Prostate gland (tissue), 2 donors: ENCODE measurements at regions not wholly inside any gene's neighbourhood (a gene's known extent, or its start where the extent isn't known, plus 50 kb on each side); places are given as distances from the start of the nearest gene placed in this dataset.

Source experiments
- DNase-seq: peaks from one replicate; pipeline ENCODE4 v3.0.0-alpha.2; 2019; ENCODE audit warnings: low spot score
- H3K27ac ChIP-seq, 2 donors: fragments of 200-600 bp; sonication (generic); 2 replicates each; pipeline ENCODE4 v1.5.1; 2017 to 2019
- H3K27me3 ChIP-seq: fragments of 200-600 bp; sonication (generic); replicated peaks from 2 replicates; pipeline ENCODE4 v1.5.1; 2019; ENCODE audit not compliant: insufficient read depth
- H3K36me3 ChIP-seq, 2 donors: fragments of 200-600 bp; sonication (generic); 1 replicate in 1 of 2; 2 replicates in 1 of 2; pipeline versions ENCODE4 v1.5.1 to v1.8.1; 2017 to 2019
- H3K4me1 ChIP-seq: fragments of 200-600 bp; sonication (generic); replicated peaks from 2 replicates; pipeline ENCODE4 v1.5.1; 2019
- H3K4me3 ChIP-seq, 2 donors: fragments of 200-600 bp; sonication (generic); 2 replicates each; pipeline ENCODE4 v1.5.1; 2017 to 2019
- H3K9me3 ChIP-seq: fragments of 200-600 bp; sonication (generic); 2 replicates; pipeline ENCODE4 v1.5.1; 2017
- CTCF ChIP-seq, 4 experiments: fragments of 200-600 bp in 2 of 4; fragments of 450-650 bp in 2 of 4; sonication (generic) in 2 of 4; IDR thresholded peaks; 1 replicate in 3 of 4; 2 replicates in 1 of 4; pipeline ENCODE4 v1.5.1; 2016 to 2019; ENCODE audit warnings: antibody characterized with exemption in 4 of 4, mild to moderate bottlenecking in 2 of 4, moderate library complexity in 2 of 4
- POLR2A ChIP-seq: fragments of 450-650 bp; IDR thresholded peaks from one replicate; pipeline ENCODE4 v1.6.1; 2016; ENCODE audit warnings: antibody characterized with exemption, mild to moderate bottlenecking
- POLR2AphosphoS5 ChIP-seq: sonication (generic); formaldehyde crosslinking; IDR thresholded peaks from one replicate; pipeline ENCODE4 v1.6.1; 2017; ENCODE audit warnings: antibody characterized with exemption
- WGBS: methylation state at CpG from one replicate; pipeline ENCODE4 v1.1.5; 2018; 5-methylcytosine and 5-hydroxymethylcytosine counted together
- intact Hi-C: fragments of 100-400 bp; cut with DNase I; formaldehyde crosslinking; loops from one replicate; pipeline ENCODE4 v1.14.2; 2022

- WGBS: 90% methylated on average over 2 of the region's 2 CpGs
Observed at GRCh38 chr3:22276351-22276750, 525.3 kb upstream of the ZNF385D start.

GRCh38 chr3:22284559-22284958 lies 533.5 kb upstream of the ZNF385D start:
- no peak for DNase-seq
- no peak for TF ChIP-seq POLR2AphosphoS5
- TF ChIP-seq POLR2A: no peak
- TF ChIP-seq CTCF (IDR thresholded peaks at IDR 0.05): no peak
- Histone ChIP-seq H3K27me3 (no peaks in the 10 kb centered on the region), H3K4me3 (no peak overlapping the region), H3K9me3 (no peaks in the 10 kb centered on the region), H3K4me1 (no peaks in the 10 kb centered on the region), H3K27ac (no peak overlapping the region), H3K36me3 (no peaks in the 10 kb centered on the region)
- 88% methylated on average over 1 of the region's 1 CpG for WGBS
- intact Hi-C loops: no loop called here

More at GRCh38 chr3:22276351-22276750, 525.3 kb upstream of the ZNF385D start:
- TF ChIP-seq POLR2A (no peak), POLR2AphosphoS5 (no peak), CTCF (IDR thresholded peaks at IDR 0.05) (no peak)
- H3K36me3 ChIP-seq: no peaks in the 10 kb centered on the region
- no peak overlapping the region for H3K4me3 ChIP-seq
- intact Hi-C loops: no loop called here
- H3K9me3 ChIP-seq: no peaks in the 10 kb centered on the region
- no peaks in the 10 kb centered on the region for H3K27me3 ChIP-seq
- no peaks in the 10 kb centered on the region for H3K4me1 ChIP-seq
- DNase-seq: no peak
- no peak overlapping the region for H3K27ac ChIP-seq

GRCh38 chr3:22288756-22289155 lies 537.7 kb upstream of the ZNF385D start:
- no peak overlapping the region for H3K4me3 ChIP-seq
- TF ChIP-seq POLR2A (no peak), CTCF (IDR thresholded peaks at IDR 0.05) (no peak), POLR2AphosphoS5 (no peak)
- no peaks in the 10 kb centered on the region for H3K9me3 ChIP-seq
- WGBS: 33% methylated on average over 1 of the region's 1 CpG
- no peaks in the 10 kb centered on the region for H3K36me3 ChIP-seq
- no peak overlapping the region for H3K27ac ChIP-seq
- no peaks in the 10 kb centered on the region for H3K4me1 ChIP-seq
- no peak for DNase-seq
- no peaks in the 10 kb centered on the region for H3K27me3 ChIP-seq
- intact Hi-C loops: no loop called here

- no peaks in the 10 kb centered on the region for H3K36me3 ChIP-seq
- no peak for TF ChIP-seq CTCF (IDR thresholded peaks at IDR 0.05)
- no peak for TF ChIP-seq POLR2A
- TF ChIP-seq POLR2AphosphoS5: no peak
- DNase-seq: no peak
- no peaks in the 10 kb centered on the region for H3K9me3 ChIP-seq
- no peaks in the 10 kb centered on the region for H3K4me1 ChIP-seq
- H3K27ac ChIP-seq: no peak overlapping the region
- no peak overlapping the region for H3K4me3 ChIP-seq
- H3K27me3 ChIP-seq: no peaks in the 10 kb centered on the region
- intact Hi-C loops: no loop called here
Observed at GRCh38 chr3:22292681-22293080, 541.7 kb upstream of the ZNF385D start.

- no peak for DNase-seq
- no peaks in the 10 kb centered on the region for H3K9me3 ChIP-seq
- no peaks in the 10 kb centered on the region for H3K4me1 ChIP-seq
- TF ChIP-seq POLR2A (no peak), CTCF (IDR thresholded peaks at IDR 0.05) (no peak), POLR2AphosphoS5 (no peak)
- H3K27me3 ChIP-seq: no peaks in the 10 kb centered on the region
- no peak overlapping the region for H3K27ac ChIP-seq
- H3K4me3 ChIP-seq: no peak overlapping the region
- no peaks in the 10 kb centered on the region for H3K36me3 ChIP-seq
- intact Hi-C loops: no loop called here
Observed at GRCh38 chr3:22296601-22297000, 545.6 kb upstream of the ZNF385D start.
